ENCODE measurements at regions not wholly inside any gene's neighbourhood (a gene's known extent, or its start where the extent isn't known, plus 50 kb on each side); places are given as distances from the start of the nearest gene placed in this dataset.

DNA sequence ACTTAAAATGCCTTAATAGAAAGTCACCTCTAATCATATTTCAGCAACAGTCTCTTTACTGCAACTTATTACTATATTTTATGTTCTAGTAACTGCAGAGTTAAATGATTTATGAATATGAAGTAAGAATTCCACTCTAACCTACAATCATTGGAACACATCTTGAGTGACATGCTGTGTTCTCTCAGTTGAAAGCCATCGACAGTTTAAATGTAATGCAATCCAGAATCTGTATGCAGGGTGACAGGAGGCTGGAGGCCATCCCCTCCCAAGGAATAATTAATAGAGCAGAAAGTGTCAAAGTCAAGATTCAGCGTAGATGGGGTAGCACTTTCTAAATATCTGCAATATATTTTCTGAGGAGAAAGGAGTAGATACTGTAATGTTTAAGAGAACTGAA is 590.3 kb upstream of the SORCS1 start:
- DNase-seq = no peak
- no peak overlapping the region for H2AFZ ChIP-seq
- CTCF ChIA-PET = no interaction called here

DNA sequence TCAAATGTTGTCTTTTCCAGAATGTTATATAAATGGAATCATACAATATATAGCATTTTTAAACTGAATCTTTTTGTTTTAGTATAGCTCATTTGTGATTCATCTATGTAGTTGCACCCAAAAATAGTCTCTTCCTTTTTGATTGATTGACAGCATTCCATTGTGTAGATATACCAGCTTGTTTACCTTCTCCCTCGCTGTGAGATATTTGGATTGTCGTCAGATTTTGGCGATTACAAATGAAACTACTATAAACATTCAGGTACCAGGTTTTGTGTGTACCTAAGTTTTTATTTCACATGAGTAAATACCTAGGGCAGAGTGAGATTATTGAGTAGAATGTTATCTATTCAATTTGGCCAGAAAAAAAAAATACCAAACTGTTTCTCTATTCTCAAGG is 584.7 kb upstream of the SORCS1 start:
- no peaks in the 10 kb centered on the region for H4K20me1 ChIP-seq (ENCODE audit: insufficient read depth)
- H3K4me1 ChIP-seq (replicated peaks; ENCODE audit: insufficient read depth) = no peaks in the 10 kb centered on the region
- CTCF ChIA-PET = no interaction called here
- intact Hi-C loops (cut with micrococcal nuclease; ENCODE audit: unreplicated experiment) = no loop called here
- no peaks in the 10 kb centered on the region for H3K79me2 ChIP-seq (ENCODE audit: low read depth)
- no peaks in the 10 kb centered on the region for H3K9me2 ChIP-seq (ENCODE audit: insufficient read depth)
- no peaks in the 10 kb centered on the region for H3K36me3 ChIP-seq (ENCODE audit: low read depth)
- no peak overlapping the region for H2AFZ ChIP-seq
- H3K4me2 ChIP-seq = no peak overlapping the region
- DNase-seq = no peak
- no peak overlapping the region for H3K27ac ChIP-seq
- TF ChIP-seq EZH2 (IDR thresholded peaks at IDR 0.05; ENCODE audit: low read depth) = no peak
- TF ChIP-seq, protein P1, sequence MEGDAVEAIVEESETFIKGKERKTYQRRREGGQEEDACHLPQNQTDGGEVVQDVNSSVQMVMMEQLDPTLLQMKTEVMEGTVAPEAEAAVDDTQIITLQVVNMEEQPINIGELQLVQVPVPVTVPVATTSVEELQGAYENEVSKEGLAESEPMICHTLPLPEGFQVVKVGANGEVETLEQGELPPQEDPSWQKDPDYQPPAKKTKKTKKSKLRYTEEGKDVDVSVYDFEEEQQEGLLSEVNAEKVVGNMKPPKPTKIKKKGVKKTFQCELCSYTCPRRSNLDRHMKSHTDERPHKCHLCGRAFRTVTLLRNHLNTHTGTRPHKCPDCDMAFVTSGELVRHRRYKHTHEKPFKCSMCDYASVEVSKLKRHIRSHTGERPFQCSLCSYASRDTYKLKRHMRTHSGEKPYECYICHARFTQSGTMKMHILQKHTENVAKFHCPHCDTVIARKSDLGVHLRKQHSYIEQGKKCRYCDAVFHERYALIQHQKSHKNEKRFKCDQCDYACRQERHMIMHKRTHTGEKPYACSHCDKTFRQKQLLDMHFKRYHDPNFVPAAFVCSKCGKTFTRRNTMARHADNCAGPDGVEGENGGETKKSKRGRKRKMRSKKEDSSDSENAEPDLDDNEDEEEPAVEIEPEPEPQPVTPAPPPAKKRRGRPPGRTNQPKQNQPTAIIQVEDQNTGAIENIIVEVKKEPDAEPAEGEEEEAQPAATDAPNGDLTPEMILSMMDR (conservative IDR thresholded peaks at IDR 0.05) = no peak
- no TSS peak for BruUV-seq (replicated peaks)
- no peaks in the 10 kb centered on the region for H3K9me3 ChIP-seq (ENCODE audit: insufficient read depth, low read depth)
- no peaks in the 10 kb centered on the region for H3F3A ChIP-seq (ENCODE audit: insufficient read depth, low read depth)
- POLR2A ChIA-PET (ENCODE audit: unreplicated experiment) = interaction anchor here (0.8 kb wide), 1 partner anchor 17 kb away, joined by 16 read pairs; no protein-coding TSS in a partner anchor
- H3K4me3 ChIP-seq = no peak overlapping the region
- H3K27me3 ChIP-seq (ENCODE audit: insufficient read depth, low read depth) = no peaks in the 10 kb centered on the region

More for the DNA sequence above, 590.3 kb upstream of the SORCS1 start:
- no peak overlapping the region for H3K4me3 ChIP-seq
- no peaks in the 10 kb centered on the region for H3K79me2 ChIP-seq (ENCODE audit: low read depth)
- no peaks in the 10 kb centered on the region for H3K4me1 ChIP-seq (replicated peaks; ENCODE audit: insufficient read depth)
- H3K27me3 ChIP-seq (ENCODE audit: insufficient read depth, low read depth) = no peaks in the 10 kb centered on the region
- H3F3A ChIP-seq (ENCODE audit: insufficient read depth, low read depth) = no peaks in the 10 kb centered on the region
- no peaks in the 10 kb centered on the region for H3K9me3 ChIP-seq (ENCODE audit: insufficient read depth, low read depth)
- H3K36me3 ChIP-seq (ENCODE audit: low read depth) = no peaks in the 10 kb centered on the region
- intact Hi-C loops (cut with micrococcal nuclease; ENCODE audit: unreplicated experiment) = no loop called here
- POLR2A ChIA-PET (ENCODE audit: unreplicated experiment) = no interaction called here
- H3K9me2 ChIP-seq (ENCODE audit: insufficient read depth) = no peaks in the 10 kb centered on the region
- H3K4me2 ChIP-seq = no peak overlapping the region
- no TSS peak for BruUV-seq (replicated peaks)
- H4K20me1 ChIP-seq (ENCODE audit: insufficient read depth) = no peaks in the 10 kb centered on the region
- TF ChIP-seq EZH2 (IDR thresholded peaks at IDR 0.05; ENCODE audit: low read depth) = no peak
- TF ChIP-seq, protein P1 (conservative IDR thresholded peaks at IDR 0.05) = no peak
- no peak overlapping the region for H3K27ac ChIP-seq

DNA sequence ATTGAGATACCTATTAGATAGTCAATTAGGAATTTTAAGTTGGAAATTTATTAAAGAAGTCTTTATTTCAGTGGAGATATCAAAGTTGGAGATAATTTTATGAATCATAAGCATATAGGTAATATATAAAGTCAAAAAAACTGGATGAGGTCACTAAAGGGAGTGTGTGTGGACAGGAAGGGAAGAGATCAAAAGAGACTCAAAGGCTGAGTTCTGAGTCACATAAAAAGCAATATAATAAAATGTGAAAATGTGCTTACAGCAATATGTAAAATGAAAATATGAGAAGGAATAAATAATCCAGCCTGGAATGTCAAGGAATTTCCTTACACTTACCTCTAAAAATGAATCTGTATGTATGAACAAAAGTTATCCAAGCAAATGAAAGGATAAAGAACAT is 583.3 kb upstream of the SORCS1 start:
- H3K27me3 ChIP-seq (ENCODE audit: insufficient read depth, low read depth) = no peaks in the 10 kb centered on the region
- no peaks in the 10 kb centered on the region for H3K79me2 ChIP-seq (ENCODE audit: low read depth)
- no peak for DNase-seq
- H4K20me1 ChIP-seq (ENCODE audit: insufficient read depth) = no peaks in the 10 kb centered on the region
- intact Hi-C loops (cut with micrococcal nuclease; ENCODE audit: unreplicated experiment) = no loop called here
- H2AFZ ChIP-seq = no peak overlapping the region
- H3F3A ChIP-seq (ENCODE audit: insufficient read depth, low read depth) = no peaks in the 10 kb centered on the region
- H3K4me3 ChIP-seq = no peak overlapping the region
- no TSS peak for BruUV-seq (replicated peaks)
- no peaks in the 10 kb centered on the region for H3K36me3 ChIP-seq (ENCODE audit: low read depth)
- H3K9me3 ChIP-seq (ENCODE audit: insufficient read depth, low read depth) = no peaks in the 10 kb centered on the region
- H3K27ac ChIP-seq = no peak overlapping the region
- no peak overlapping the region for H3K4me2 ChIP-seq
- no peaks in the 10 kb centered on the region for H3K9me2 ChIP-seq (ENCODE audit: insufficient read depth)
- CTCF ChIA-PET = no interaction called here
- POLR2A ChIA-PET (ENCODE audit: unreplicated experiment) = no interaction called here
- no peaks in the 10 kb centered on the region for H3K4me1 ChIP-seq (replicated peaks; ENCODE audit: insufficient read depth)
- no peak for TF ChIP-seq EZH2 (IDR thresholded peaks at IDR 0.05; ENCODE audit: low read depth)
- TF ChIP-seq, protein P1 (conservative IDR thresholded peaks at IDR 0.05) = no peak

All from PC-9 (cell line).